ENCODE measurements at regions not wholly inside any gene's neighbourhood (a gene's known extent, or its start where the extent isn't known, plus 50 kb on each side); places are given as distances from the start of the nearest gene placed in this dataset.

DNA sequence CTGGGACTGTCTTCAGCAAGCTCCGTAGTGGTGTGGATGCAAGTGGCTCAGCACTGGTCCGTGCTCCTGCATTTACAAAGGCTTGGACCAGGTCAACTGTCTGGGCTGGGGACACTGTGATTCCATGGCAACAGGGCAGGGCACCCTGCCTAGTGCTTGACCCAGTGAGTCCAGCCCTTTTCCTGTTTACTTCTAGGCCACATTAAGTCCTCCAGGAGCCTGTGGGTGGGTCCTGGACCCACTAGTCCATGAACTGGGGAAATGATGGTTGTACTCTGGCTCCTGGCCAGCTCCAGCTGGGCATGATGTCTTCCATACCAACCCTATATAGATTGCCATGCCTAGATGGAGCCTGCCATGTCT is 152.0 kb downstream of the RPS24 start:
- no TSS peak for BruUV-seq (replicated peaks)
- CTCF ChIA-PET, result no interaction called here
- no peak overlapping the region for H3K4me3 ChIP-seq (replicated peaks in 1 of 2; ENCODE audit: low read depth in 1 of 2, low read length in 2 of 2)

More for the DNA sequence above, 152.0 kb downstream of the RPS24 start:
- POLR2A ChIA-PET, result no interaction called here
- Histone ChIP-seq H3K36me3 (ENCODE audit: control insufficient read depth in 1 of 2, insufficient read depth in 2 of 2, low read length in 2 of 2) (no peaks in the 10 kb centered on the region), H3K9me3 (ENCODE audit: control insufficient read depth in 1 of 2, insufficient read depth in 1 of 2, low read depth in 1 of 2, low read length in 2 of 2) (no peaks in the 10 kb centered on the region), H3K9ac (ENCODE audit: low read length) (no peak overlapping the region), H3K4me1 (ENCODE audit: control insufficient read depth in 1 of 2, insufficient read depth in 2 of 2, low read length in 2 of 2) (no peaks in the 10 kb centered on the region), H3K27ac (ENCODE audit: low read depth, low read length) (no peak overlapping the region), H3K27me3 (ENCODE audit: insufficient read depth, low read length) (no peaks in the 10 kb centered on the region), H3K4me2 (ENCODE audit: low read length) (no peak overlapping the region), H4K20me1 (ENCODE audit: insufficient read depth) (no peaks in the 10 kb centered on the region), H2AFZ (ENCODE audit: low read depth, low read length, poor library complexity, severe bottlenecking) (no peak overlapping the region), H3K9me2 (ENCODE audit: insufficient read depth) (no peaks in the 10 kb centered on the region), H3K79me2 (ENCODE audit: insufficient read depth, low read length) (no peaks in the 10 kb centered on the region)
- RAD21 ChIA-PET (ENCODE audit: low non-redundant PET in 1 of 2, low total read pairs in 2 of 2, uncharacterized antibody in 2 of 2, unreplicated experiment in 2 of 2), result no interaction called here
- TF ChIP-seq ATF3 (IDR thresholded peaks at IDR 0.05), result no peak
- TF ChIP-seq, protein P1, sequence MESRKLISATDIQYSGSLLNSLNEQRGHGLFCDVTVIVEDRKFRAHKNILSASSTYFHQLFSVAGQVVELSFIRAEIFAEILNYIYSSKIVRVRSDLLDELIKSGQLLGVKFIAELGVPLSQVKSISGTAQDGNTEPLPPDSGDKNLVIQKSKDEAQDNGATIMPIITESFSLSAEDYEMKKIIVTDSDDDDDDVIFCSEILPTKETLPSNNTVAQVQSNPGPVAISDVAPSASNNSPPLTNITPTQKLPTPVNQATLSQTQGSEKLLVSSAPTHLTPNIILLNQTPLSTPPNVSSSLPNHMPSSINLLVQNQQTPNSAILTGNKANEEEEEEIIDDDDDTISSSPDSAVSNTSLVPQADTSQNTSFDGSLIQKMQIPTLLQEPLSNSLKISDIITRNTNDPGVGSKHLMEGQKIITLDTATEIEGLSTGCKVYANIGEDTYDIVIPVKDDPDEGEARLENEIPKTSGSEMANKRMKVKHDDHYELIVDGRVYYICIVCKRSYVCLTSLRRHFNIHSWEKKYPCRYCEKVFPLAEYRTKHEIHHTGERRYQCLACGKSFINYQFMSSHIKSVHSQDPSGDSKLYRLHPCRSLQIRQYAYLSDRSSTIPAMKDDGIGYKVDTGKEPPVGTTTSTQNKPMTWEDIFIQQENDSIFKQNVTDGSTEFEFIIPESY (IDR thresholded peaks at IDR 0.05; ENCODE audit: extremely low read depth, insufficient replicate concordance, low read length), result no peak
- TF ChIP-seq JUND (IDR thresholded peaks at IDR 0.05), result no peak
- TF ChIP-seq SP1 (IDR thresholded peaks at IDR 0.05; ENCODE audit: low read depth), result no peak
- no peak for TF ChIP-seq ZFX (IDR thresholded peaks at IDR 0.05)
- TF ChIP-seq REST (IDR thresholded peaks at IDR 0.05; ENCODE audit: low read depth), result no peak
- no peak for TF ChIP-seq ZNF274 (IDR thresholded peaks at IDR 0.05; ENCODE audit: low read depth, low read length)
- no peak for TF ChIP-seq FOSL1 (IDR thresholded peaks at IDR 0.05; ENCODE audit: low read depth)
- no peak for TF ChIP-seq CBX3 (IDR thresholded peaks at IDR 0.05; ENCODE audit: low read depth)
- TF ChIP-seq YY1 (IDR thresholded peaks at IDR 0.05; ENCODE audit: extremely low read depth, insufficient replicate concordance, low read depth, low read length), result no peak
- no peak for TF ChIP-seq SRF (IDR thresholded peaks at IDR 0.05; ENCODE audit: low read depth)
- no peak for TF ChIP-seq CEBPB (IDR thresholded peaks at IDR 0.05; ENCODE audit: low read depth)
- TF ChIP-seq EZH2 (IDR thresholded peaks at IDR 0.05), result no peak
- intact Hi-C loops (cut with micrococcal nuclease), result no loop called here
- ATAC-seq (no peak), DNase-seq (ENCODE audit: low read depth, low spot score) (no peak)

Data from HCT116 (cell line).